ENCODE measurements at regions not wholly inside any gene's neighbourhood (a gene's known extent, or its start where the extent isn't known, plus 50 kb on each side); places are given as distances from the start of the nearest gene placed in this dataset.

GRCh38 chr6:163897669-163898068 is 483.2 kb downstream of the QKI start:
- TF ChIP-seq CTCF (IDR thresholded peaks at IDR 0.05; ENCODE audit: insufficient read depth, low read length, poor library complexity, severe bottlenecking) (no peak), EZH2phosphoT487 (conservative IDR thresholded peaks at IDR 0.05; ENCODE audit: low read length) (no peak)
